Mammary epithelial cell (primary cell): ENCODE measurements at regions not wholly inside any gene's neighbourhood (a gene's known extent, or its start where the extent isn't known, plus 50 kb on each side); places are given as distances from the start of the nearest gene placed in this dataset.

Experiments used
- CTCF ChIP-seq, 2 donors: IDR thresholded peaks in 1 of 2; conservative IDR thresholded peaks in 1 of 2; 2 replicates each; pipeline ENCODE4 v1.5.1; 2011 to 2012; ENCODE audit warnings: inconsistent platforms in 2 of 2, low read length in 2 of 2, mild to moderate bottlenecking in 2 of 2, control low read depth in 1 of 2, low read depth in 1 of 2; ENCODE audit not compliant: insufficient read depth in 1 of 2; ENCODE audit errors: extremely low read depth in 1 of 2
- EZH2 ChIP-seq: IDR thresholded peaks from 2 replicates; pipeline ENCODE4 v1.6.1; 2012; ENCODE audit warnings: low read length, inconsistent platforms, borderline replicate concordance

GRCh38 chr2:236882074-236882473 lies 203.6 kb upstream of the COPS8 start:
- TF ChIP-seq CTCF (conservative IDR thresholded peaks at IDR 0.05 in 1 of 2, IDR thresholded peaks at IDR 0.05 in 1 of 2; ENCODE audit: extremely low read depth in 1 of 2, insufficient read depth in 1 of 2, low read depth in 1 of 2, low read length in 2 of 2) (no peak), EZH2 (no peak)
